ENCODE measurements at regions not wholly inside any gene's neighbourhood (a gene's known extent, or its start where the extent isn't known, plus 50 kb on each side); places are given as distances from the start of the nearest gene placed in this dataset.

GRCh38 chr12:88418856-88419497 lies 161.3 kb downstream of the KITLG start:
- DNase-seq, result no peak

GRCh38 chr12:88419794-88420193 lies 160.5 kb downstream of the KITLG start:
- DNase-seq, result no peak

- no peak for DNase-seq
These were observed 159.8 kb downstream of the KITLG start for GRCh38 chr12:88420457-88420856.

- DNase-seq, result no peak
These were observed 155.2 kb downstream of the KITLG start for GRCh38 chr12:88424791-88425730.

GRCh38 chr12:88428350-88428749 lies 151.9 kb downstream of the KITLG start:
- no peak for DNase-seq

- DNase-seq, result peak; percentile 69
These were observed 149.0 kb downstream of the KITLG start for GRCh38 chr12:88431246-88431645.

GRCh38 chr12:88432531-88433490 lies 147.5 kb downstream of the KITLG start:
- DNase-seq, result no peak

- no peak for DNase-seq
These were observed 146.1 kb downstream of the KITLG start for GRCh38 chr12:88433997-88434703.

- no peak for DNase-seq
These were observed 144.8 kb downstream of the KITLG start for GRCh38 chr12:88435334-88436076.

- DNase-seq, result no peak
These were observed 143.0 kb downstream of the KITLG start for GRCh38 chr12:88437226-88437625.
